Kidney (tissue), 13 donors: ENCODE measurements at regions not wholly inside any gene's neighbourhood (a gene's known extent, or its start where the extent isn't known, plus 50 kb on each side); places are given as distances from the start of the nearest gene placed in this dataset.

Experiments
- DNase-seq, 5 donors: peaks; one replicate each; pipeline ENCODE4 v3.0.0-alpha.2; 2013 to 2020
- FAIRE-seq: peaks from 2 replicates; lab custom pipeline; 2012; peaks lifted over from hg19 to GRCh38; lab: Jason Lieb, UNC
- H3K27ac ChIP-seq, 2 donors: one replicate each; pipeline ENCODE4 v1.7.0; 2013; ENCODE audit warnings: low read depth in 2 of 2, low read length in 2 of 2, inconsistent platforms in 1 of 2
- H3K27me3 ChIP-seq: one replicate; pipeline ENCODE4 v1.7.1; 2013; ENCODE audit warnings: low read length, inconsistent platforms; ENCODE audit not compliant: control insufficient read depth, insufficient read depth
- H3K36me3 ChIP-seq, 3 donors: one replicate each; pipeline versions ENCODE4 v1.7.0 to v1.7.1; 2013; ENCODE audit warnings: low read length in 3 of 3, control low read depth in 1 of 3, inconsistent platforms in 1 of 3; ENCODE audit not compliant: insufficient read depth in 3 of 3, control insufficient read depth in 2 of 3
- H3K4me1 ChIP-seq, 3 donors: one replicate each; pipeline versions ENCODE4 v1.7.0 to v1.7.1; 2013; ENCODE audit warnings: low read length in 3 of 3, inconsistent platforms in 1 of 3, low read depth in 1 of 3; ENCODE audit not compliant: control insufficient read depth in 2 of 3, insufficient read depth in 2 of 3
- H3K4me3 ChIP-seq, 3 donors: one replicate each; pipeline versions ENCODE4 v1.7.0 to v1.8.1; 2013; ENCODE audit warnings: low read length in 3 of 3, control low read depth in 1 of 3, inconsistent platforms in 1 of 3
- H3K9ac ChIP-seq, 3 donors: one replicate each; pipeline versions ENCODE4 v1.7.0 to v1.7.1; 2013; ENCODE audit warnings: low read length in 3 of 3, control low read depth in 1 of 3, inconsistent platforms in 1 of 3
- H3K9me3 ChIP-seq, 3 donors: one replicate each; pipeline versions ENCODE4 v1.7.0 to v1.7.1; 2013; ENCODE audit warnings: low read length in 3 of 3, control low read depth in 1 of 3, inconsistent platforms in 1 of 3; ENCODE audit not compliant: control insufficient read depth in 2 of 3, insufficient read depth in 1 of 3
- intact Hi-C: fragments of 100-400 bp; cut with DNase I; formaldehyde crosslinking; loops from one replicate; pipeline ENCODE4 v1.11.1; 2022
- TF ChIP-seq, protein P1 (sequence below): IDR thresholded peaks from 3 replicates; pipeline ENCODE4 v1.5.1; 2012; ENCODE audit warnings: mild to moderate bottlenecking, moderate library complexity, borderline replicate concordance; ENCODE audit not compliant: insufficient read depth; ENCODE audit errors: extremely low read depth
- donor health status: control.
- donor health status: control.
- donor health status: control.
- donor health status: control.
- donor health status: control.
- donor health status: DM: yes; HTN: yes; CAD: no.
- donor health status: Normal renal cell carcinoma (clear cell type).

DNA sequence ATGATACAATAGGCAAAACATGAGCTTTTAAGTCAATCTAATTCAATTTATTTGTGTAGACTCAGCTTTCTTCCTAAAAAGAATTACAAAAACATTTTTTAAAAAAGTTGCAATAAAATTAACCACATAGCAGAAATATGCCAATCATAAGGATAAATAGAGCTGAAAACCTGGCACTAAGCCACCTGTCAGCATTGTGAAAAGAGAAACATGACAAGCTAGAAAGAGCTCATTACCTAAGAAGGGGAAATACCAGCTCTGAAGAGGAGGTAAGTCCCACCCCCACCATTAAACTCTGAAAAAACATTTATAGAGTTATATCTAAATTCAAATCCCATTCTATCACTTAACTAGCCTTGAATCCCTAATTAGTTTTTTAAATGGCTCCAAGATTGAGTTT, 372.9 kb downstream of the OSTF1 start:
- TF ChIP-seq, protein P1, sequence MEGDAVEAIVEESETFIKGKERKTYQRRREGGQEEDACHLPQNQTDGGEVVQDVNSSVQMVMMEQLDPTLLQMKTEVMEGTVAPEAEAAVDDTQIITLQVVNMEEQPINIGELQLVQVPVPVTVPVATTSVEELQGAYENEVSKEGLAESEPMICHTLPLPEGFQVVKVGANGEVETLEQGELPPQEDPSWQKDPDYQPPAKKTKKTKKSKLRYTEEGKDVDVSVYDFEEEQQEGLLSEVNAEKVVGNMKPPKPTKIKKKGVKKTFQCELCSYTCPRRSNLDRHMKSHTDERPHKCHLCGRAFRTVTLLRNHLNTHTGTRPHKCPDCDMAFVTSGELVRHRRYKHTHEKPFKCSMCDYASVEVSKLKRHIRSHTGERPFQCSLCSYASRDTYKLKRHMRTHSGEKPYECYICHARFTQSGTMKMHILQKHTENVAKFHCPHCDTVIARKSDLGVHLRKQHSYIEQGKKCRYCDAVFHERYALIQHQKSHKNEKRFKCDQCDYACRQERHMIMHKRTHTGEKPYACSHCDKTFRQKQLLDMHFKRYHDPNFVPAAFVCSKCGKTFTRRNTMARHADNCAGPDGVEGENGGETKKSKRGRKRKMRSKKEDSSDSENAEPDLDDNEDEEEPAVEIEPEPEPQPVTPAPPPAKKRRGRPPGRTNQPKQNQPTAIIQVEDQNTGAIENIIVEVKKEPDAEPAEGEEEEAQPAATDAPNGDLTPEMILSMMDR, result no peak
- Histone ChIP-seq H3K36me3 (no peaks in the 10 kb centered on the region), H3K27ac (no peak overlapping the region), H3K27me3 (no peaks in the 10 kb centered on the region), H3K4me1 (no peaks in the 10 kb centered on the region), H3K9me3 (no peaks in the 10 kb centered on the region), H3K9ac (no peak overlapping the region), H3K4me3 (no peak overlapping the region)
- FAIRE-seq, result no peak
- no peak for DNase-seq
- intact Hi-C loops, result no loop called here

DNA sequence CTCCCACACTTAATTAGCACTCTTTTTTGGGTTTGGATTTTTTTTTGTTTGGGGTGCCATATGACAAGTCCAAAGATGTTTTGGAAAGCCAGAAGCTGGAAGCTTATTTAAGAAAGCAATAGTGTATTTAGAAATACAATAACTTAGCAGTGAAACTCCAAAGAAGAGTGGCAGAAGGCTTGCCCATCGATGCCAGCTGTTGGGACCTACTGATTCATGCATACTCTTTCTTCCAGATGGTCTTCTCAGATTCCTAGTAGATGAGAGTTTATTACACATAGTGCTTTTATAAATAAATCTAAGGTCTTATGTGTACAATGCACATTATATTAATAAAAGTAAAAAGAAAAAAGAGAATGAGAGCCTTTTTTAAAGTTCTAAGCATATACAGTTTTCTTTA, 374.6 kb downstream of the OSTF1 start:
- H3K27ac ChIP-seq, result no peak overlapping the region
- TF ChIP-seq, protein P1, result no peak
- no peak overlapping the region for H3K4me3 ChIP-seq
- no peaks in the 10 kb centered on the region for H3K36me3 ChIP-seq
- no peak overlapping the region for H3K9ac ChIP-seq
- DNase-seq (no peak), FAIRE-seq (no peak)
- intact Hi-C loops, result no loop called here
- H3K27me3 ChIP-seq, result no peaks in the 10 kb centered on the region
- no peaks in the 10 kb centered on the region for H3K4me1 ChIP-seq
- H3K9me3 ChIP-seq, result no peaks in the 10 kb centered on the region

DNA sequence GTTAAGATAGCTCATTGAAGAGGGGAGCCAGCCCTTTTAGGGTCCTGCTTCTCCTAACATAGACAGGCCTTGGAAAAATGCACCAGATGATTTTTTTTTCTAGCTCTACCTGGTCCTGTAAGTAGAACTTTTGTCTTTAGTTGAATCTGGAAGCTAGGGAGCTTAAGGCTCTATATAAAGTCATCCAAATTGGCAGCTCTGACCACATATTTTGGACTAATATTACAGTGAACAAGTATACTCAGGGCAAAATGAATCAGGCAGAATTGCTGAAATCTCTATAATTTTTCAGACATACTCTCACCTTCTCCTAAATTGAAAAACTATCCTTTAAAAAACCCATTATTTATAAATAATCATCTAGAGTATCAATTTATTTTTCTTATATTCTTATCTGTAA, 375.6 kb downstream of the OSTF1 start:
- Histone ChIP-seq H3K4me3 (no peak overlapping the region), H3K4me1 (no peaks in the 10 kb centered on the region), H3K27me3 (no peaks in the 10 kb centered on the region), H3K9me3 (no peaks in the 10 kb centered on the region), H3K27ac (no peak overlapping the region), H3K36me3 (no peaks in the 10 kb centered on the region), H3K9ac (no peak overlapping the region)
- intact Hi-C loops, result no loop called here
- TF ChIP-seq, protein P1, result no peak
- DNase-seq (no peak), FAIRE-seq (no peak)

DNA sequence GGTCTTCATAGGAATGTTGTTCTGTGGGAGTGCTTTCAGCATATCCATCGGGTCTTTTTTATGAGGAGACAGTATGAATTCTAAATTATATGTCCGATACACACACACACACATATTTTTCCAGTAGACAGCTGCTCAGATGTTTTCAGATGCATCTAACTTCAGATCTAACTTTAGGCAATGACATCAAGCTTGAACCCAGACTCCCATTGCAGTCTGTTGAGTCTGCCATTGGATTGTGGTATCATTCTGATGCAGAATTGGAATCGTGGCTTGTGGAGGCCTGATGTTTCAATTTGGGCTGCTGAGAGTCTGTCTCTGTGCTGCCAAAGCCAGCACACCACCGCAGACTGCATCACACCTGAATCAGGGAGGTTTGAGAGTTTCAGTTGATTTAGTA, 376.4 kb downstream of the OSTF1 start:
- Histone ChIP-seq H3K27ac (no peak overlapping the region), H3K4me3 (no peak overlapping the region), H3K27me3 (no peaks in the 10 kb centered on the region), H3K9ac (no peak overlapping the region), H3K4me1 (no peaks in the 10 kb centered on the region), H3K36me3 (no peaks in the 10 kb centered on the region), H3K9me3 (no peaks in the 10 kb centered on the region)
- no peak for FAIRE-seq
- no peak for DNase-seq
- intact Hi-C loops, result no loop called here
- TF ChIP-seq, protein P1, result no peak
